Keratinocyte (primary cell): ENCODE measurements at regions not wholly inside any gene's neighbourhood (a gene's known extent, or its start where the extent isn't known, plus 50 kb on each side); places are given as distances from the start of the nearest gene placed in this dataset.

Experiments used
- DNase-seq: peaks from one replicate; pipeline ENCODE4 v3.0.0-alpha.2; 2011; ENCODE audit warnings: low read depth, missing footprints, low spot score
- FAIRE-seq: peaks from 2 replicates; lab custom pipeline; 2011; peaks lifted over from hg19 to GRCh38; lab: Jason Lieb, UNC
- H2AFZ ChIP-seq: 2 replicates; pipeline ENCODE4 v1.6.0; 2012; ENCODE audit warnings: low read length, control low read depth, inconsistent platforms; ENCODE audit not compliant: control insufficient read depth
- H3K27ac ChIP-seq: 2 replicates; pipeline ENCODE4 v1.5.1; 2011; ENCODE audit warnings: low read length; ENCODE audit not compliant: control insufficient read depth, insufficient read depth
- H3K27me3 ChIP-seq: 3 replicates; pipeline ENCODE4 v1.6.0; 2011; ENCODE audit warnings: low read length; ENCODE audit not compliant: control insufficient read depth, insufficient read depth; ENCODE audit errors: extremely low read depth
- H3K36me3 ChIP-seq, 2 experiments: 2 replicates in 1 of 2; 3 replicates in 1 of 2; pipeline ENCODE4 v1.5.1; 2011; ENCODE audit warnings: low read length in 2 of 2, mild to moderate bottlenecking in 1 of 2; ENCODE audit not compliant: control insufficient read depth in 2 of 2, insufficient read depth in 2 of 2; ENCODE audit errors: extremely low read depth in 1 of 2
- H3K4me1 ChIP-seq: 3 replicates; pipeline ENCODE4 v1.5.1; 2011; ENCODE audit warnings: low read length; ENCODE audit not compliant: control insufficient read depth, insufficient read depth; ENCODE audit errors: extremely low read depth
- H3K4me2 ChIP-seq: 3 replicates; pipeline ENCODE4 v1.6.0; 2011; ENCODE audit warnings: low read depth, low read length; ENCODE audit not compliant: control insufficient read depth, insufficient read depth; ENCODE audit errors: extremely low read depth
- H3K4me3 ChIP-seq, 3 experiments: fragments of 200-600 bp in 1 of 3; sonication (generic) in 1 of 3; 2 replicates in 2 of 3; 3 replicates in 1 of 3; pipeline ENCODE4 v1.5.1; 2011 to 2016; ENCODE audit warnings: low read length in 3 of 3, mild to moderate bottlenecking in 3 of 3, control low read depth in 2 of 3, inconsistent platforms in 1 of 3, low read depth in 1 of 3, mixed read lengths in 1 of 3, mixed run types in 1 of 3, moderate library complexity in 1 of 3; ENCODE audit not compliant: control insufficient read depth in 2 of 3, insufficient read depth in 2 of 3; ENCODE audit errors: extremely low read depth in 1 of 3
- H3K79me2 ChIP-seq: 2 replicates; pipeline ENCODE4 v1.6.0; 2012; ENCODE audit warnings: low read length; ENCODE audit not compliant: control insufficient read depth, insufficient read depth
- H3K9ac ChIP-seq: 3 replicates; pipeline ENCODE4 v1.6.0; 2011; ENCODE audit warnings: low read length; ENCODE audit not compliant: control insufficient read depth, insufficient read depth; ENCODE audit errors: extremely low read depth
- H3K9me1 ChIP-seq: 3 replicates; pipeline ENCODE4 v1.6.0; 2011; ENCODE audit warnings: low read length; ENCODE audit not compliant: control insufficient read depth, insufficient read depth; ENCODE audit errors: extremely low read depth
- H3K9me3 ChIP-seq: 2 replicates; pipeline ENCODE4 v1.5.1; 2012; ENCODE audit warnings: low read depth, low read length; ENCODE audit not compliant: control insufficient read depth
- H4K20me1 ChIP-seq: 3 replicates; pipeline ENCODE4 v1.6.0; 2011; ENCODE audit warnings: low read length; ENCODE audit not compliant: control insufficient read depth, insufficient read depth; ENCODE audit errors: extremely low read depth
- CTCF ChIP-seq, 3 experiments: IDR thresholded peaks in 1 of 3; conservative IDR thresholded peaks in 1 of 3; optimal IDR thresholded peaks in 1 of 3; 2 replicates in 2 of 3; 3 replicates in 1 of 3; pipeline versions ENCODE3 to v1.5.1; 2011; ENCODE audit warnings: low read length in 3 of 3, mild to moderate bottlenecking in 3 of 3, moderate library complexity in 2 of 3, control low read depth in 1 of 3, inconsistent platforms in 1 of 3; ENCODE audit not compliant: insufficient read depth in 2 of 3; ENCODE audit errors: extremely low read depth in 1 of 3
- EZH2 ChIP-seq: IDR thresholded peaks from one replicate; pipeline ENCODE4 v1.6.1; 2012; ENCODE audit warnings: inconsistent platforms, mild to moderate bottlenecking, low read length, moderate library complexity
- dilution Hi-C: fragments of 300-500 bp; cut with MboI; formaldehyde crosslinking; loops from one replicate; pipeline ENCODE4 v1.7.0; 2020; ENCODE audit warnings: low sequenced_read_pairs; ENCODE audit not compliant: extremely low pct_ligation_motif_present

DNA sequence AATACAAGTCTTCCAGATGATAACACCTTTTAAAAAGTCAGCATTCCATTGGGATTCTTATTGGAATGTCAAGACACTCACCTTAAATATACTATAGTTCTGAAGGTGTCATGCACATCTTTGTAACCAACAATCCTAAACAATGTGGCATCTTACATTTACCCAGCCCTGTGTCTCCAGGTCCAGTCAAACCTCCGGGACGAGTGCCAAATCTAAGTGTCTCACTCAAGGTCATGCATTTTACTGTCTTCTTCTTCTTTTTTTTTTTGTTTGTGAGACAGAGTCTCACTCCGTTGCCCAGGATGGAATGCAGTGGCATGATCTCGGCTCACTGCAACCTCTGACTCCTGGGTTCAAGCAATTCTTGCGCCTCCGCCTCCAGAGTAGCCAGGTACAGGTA, 206.9 kb upstream of the FAM98A start:
- no peaks in the 10 kb centered on the region for H3K36me3 ChIP-seq
- no peaks in the 10 kb centered on the region for H3K9me3 ChIP-seq
- no peak overlapping the region for H3K4me3 ChIP-seq
- dilution Hi-C loops, result no loop called here
- H3K79me2 ChIP-seq, result no peaks in the 10 kb centered on the region
- no peak overlapping the region for H3K9ac ChIP-seq
- no peaks in the 10 kb centered on the region for H3K27me3 ChIP-seq
- H3K9me1 ChIP-seq, result no peaks in the 10 kb centered on the region
- no peak overlapping the region for H2AFZ ChIP-seq
- no peaks in the 10 kb centered on the region for H4K20me1 ChIP-seq
- DNase-seq, result no peak
- FAIRE-seq, result no peak
- H3K4me1 ChIP-seq, result no peaks in the 10 kb centered on the region
- TF ChIP-seq CTCF (optimal IDR thresholded peaks at IDR 0.05 in 1 of 3, IDR thresholded peaks at IDR 0.05 in 1 of 3, conservative IDR thresholded peaks at IDR 0.05 in 1 of 3; ENCODE audit: extremely low read depth in 1 of 3, insufficient read depth in 2 of 3, low read length in 3 of 3) (no peak), EZH2 (no peak)
- H3K4me2 ChIP-seq, result no peak overlapping the region
- H3K27ac ChIP-seq, result no peak overlapping the region

GRCh38 chr2:33804155-33804554, 205.1 kb upstream of the FAM98A start:
- Histone ChIP-seq H3K4me1 (no peaks in the 10 kb centered on the region), H2AFZ (no peak overlapping the region), H3K9me3 (no peaks in the 10 kb centered on the region), H3K9me1 (no peaks in the 10 kb centered on the region), H4K20me1 (no peaks in the 10 kb centered on the region), H3K4me3 (no peak overlapping the region), H3K9ac (no peak overlapping the region), H3K79me2 (no peaks in the 10 kb centered on the region), H3K36me3 (no peaks in the 10 kb centered on the region), H3K27me3 (no peaks in the 10 kb centered on the region), H3K27ac (no peak overlapping the region), H3K4me2 (no peak overlapping the region)
- TF ChIP-seq EZH2, result no peak
- no peak for TF ChIP-seq CTCF (optimal IDR thresholded peaks at IDR 0.05 in 1 of 3, IDR thresholded peaks at IDR 0.05 in 1 of 3, conservative IDR thresholded peaks at IDR 0.05 in 1 of 3; ENCODE audit: extremely low read depth in 1 of 3, insufficient read depth in 2 of 3, low read length in 3 of 3)
- dilution Hi-C loops, result no loop called here
- FAIRE-seq (no peak), DNase-seq (no peak)
